HepG2 (cell line): ENCODE measurements at regions not wholly inside any gene's neighbourhood (a gene's known extent, or its start where the extent isn't known, plus 50 kb on each side); places are given as distances from the start of the nearest gene placed in this dataset.
A peak's percentile ranks its signal among the peaks of the same experiment; 100 is the strongest.

Source experiments
- BRD4 ChIP-seq: sonication (generic); formaldehyde crosslinking; IDR thresholded peaks from 2 replicates; pipeline ENCODE4 v1.4.0; 2020; ENCODE audit warnings: missing genetic modification reagents
- CENPT ChIP-seq: sonication (generic); formaldehyde crosslinking; IDR thresholded peaks from 2 replicates; pipeline ENCODE4 v1.8.0; 2022; ENCODE audit warnings: low read depth, mild to moderate bottlenecking, moderate library complexity, missing genetic modification reagents
- MAZ ChIP-seq, 2 experiments: sonication (generic) in 1 of 2; formaldehyde crosslinking in 1 of 2; IDR thresholded peaks; 2 replicates each; pipeline versions ENCODE4 v1.5.0 to v1.6.1; 2012 to 2020; ENCODE audit warnings: low read depth in 2 of 2, mild to moderate bottlenecking in 2 of 2, borderline replicate concordance in 1 of 2, improper control_type of control experiment in 1 of 2, low read length in 1 of 2, missing genetic modification reagents in 1 of 2, moderate library complexity in 1 of 2
- MZF1 ChIP-seq: sonication (generic); formaldehyde crosslinking; IDR thresholded peaks from 2 replicates; pipeline ENCODE4 v1.8.1; 2023; ENCODE audit warnings: mild to moderate bottlenecking, missing genetic modification reagents, borderline replicate concordance
- POLR2AphosphoS5 ChIP-seq: IDR thresholded peaks from 2 replicates; pipeline ENCODE4 v1.6.1; 2012; ENCODE audit warnings: low read depth, low read length
- TOPORS ChIP-seq: sonication (generic); formaldehyde crosslinking; IDR thresholded peaks from 2 replicates; pipeline ENCODE4 v1.8.0; 2023; ENCODE audit warnings: mild to moderate bottlenecking, missing genetic modification reagents
- ZBTB4 ChIP-seq: sonication (generic); formaldehyde crosslinking; IDR thresholded peaks from 2 replicates; pipeline ENCODE4 v1.4.0; 2020; ENCODE audit warnings: missing genetic modification reagents, mild to moderate bottlenecking, borderline replicate concordance
- ZFP90 ChIP-seq: sonication (generic); formaldehyde crosslinking; IDR thresholded peaks from 2 replicates; pipeline ENCODE4 v1.8.0; 2022; ENCODE audit warnings: missing genetic modification reagents, mild to moderate bottlenecking, inconsistent platforms, borderline replicate concordance
- ZNF282 ChIP-seq: fragments of 450-650 bp; IDR thresholded peaks from 2 replicates; pipeline ENCODE4 v1.6.1; 2018; ENCODE audit not compliant: partially characterized antibody
- ZNF772 ChIP-seq: sonication (generic); formaldehyde crosslinking; IDR thresholded peaks from 2 replicates; pipeline ENCODE4 v1.5.0; 2020; ENCODE audit warnings: mild to moderate bottlenecking, missing genetic modification reagents
- ZNF790 ChIP-seq: sonication (generic); formaldehyde crosslinking; IDR thresholded peaks from 2 replicates; pipeline ENCODE4 v1.8.0; 2022; ENCODE audit warnings: missing genetic modification reagents, mild to moderate bottlenecking, borderline replicate concordance
- TF ChIP-seq, protein P1 (sequence below): sonication (generic); IDR thresholded peaks from 2 replicates; pipeline ENCODE4 v1.6.1; 2016; ENCODE audit warnings: low read depth, borderline replicate concordance
- TF ChIP-seq, protein P2 (sequence below): sonication (generic); formaldehyde crosslinking; IDR thresholded peaks from 2 replicates; pipeline ENCODE4 v1.4.0; 2020; ENCODE audit warnings: missing genetic modification reagents; ENCODE audit errors: not compliant biosample characterization
- TF ChIP-seq, protein P3 (sequence below): IDR thresholded peaks from 2 replicates; pipeline ENCODE4 v1.6.1; 2016; ENCODE audit warnings: mild to moderate bottlenecking
- TF ChIP-seq, protein P4 (sequence below): IDR thresholded peaks from 2 replicates; pipeline ENCODE4 v1.6.1; 2016; ENCODE audit warnings: missing biosample characterization, missing genetic modification reagents, low read depth

- no peak for TF ChIP-seq ZBTB4
- TF ChIP-seq TOPORS (CRISPR knock-in tag): no peak
- TF ChIP-seq BRD4 (CRISPR knock-in tag): no peak
- TF ChIP-seq, protein P1, sequence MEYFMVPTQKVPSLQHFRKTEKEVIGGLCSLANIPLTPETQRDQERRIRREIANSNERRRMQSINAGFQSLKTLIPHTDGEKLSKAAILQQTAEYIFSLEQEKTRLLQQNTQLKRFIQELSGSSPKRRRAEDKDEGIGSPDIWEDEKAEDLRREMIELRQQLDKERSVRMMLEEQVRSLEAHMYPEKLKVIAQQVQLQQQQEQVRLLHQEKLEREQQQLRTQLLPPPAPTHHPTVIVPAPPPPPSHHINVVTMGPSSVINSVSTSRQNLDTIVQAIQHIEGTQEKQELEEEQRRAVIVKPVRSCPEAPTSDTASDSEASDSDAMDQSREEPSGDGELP: 0 out of 2 replicates have a peak, but pooled peaks have one; percentile 18
- TF ChIP-seq ZNF772 (CRISPR knock-in tag): 0 out of 2 replicates have a peak, but pooled peaks have one; percentile 25
- TF ChIP-seq, protein P2, sequence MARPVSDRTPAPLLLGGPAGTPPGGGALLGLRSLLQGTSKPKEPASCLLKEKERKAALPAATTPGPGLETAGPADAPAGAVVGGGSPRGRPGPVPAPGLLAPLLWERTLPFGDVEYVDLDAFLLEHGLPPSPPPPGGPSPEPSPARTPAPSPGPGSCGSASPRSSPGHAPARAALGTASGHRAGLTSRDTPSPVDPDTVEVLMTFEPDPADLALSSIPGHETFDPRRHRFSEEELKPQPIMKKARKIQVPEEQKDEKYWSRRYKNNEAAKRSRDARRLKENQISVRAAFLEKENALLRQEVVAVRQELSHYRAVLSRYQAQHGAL (CRISPR knock-in tag): no peak
- no peak for TF ChIP-seq ZFP90 (CRISPR knock-in tag)
- TF ChIP-seq CENPT (CRISPR knock-in tag): no peak
- TF ChIP-seq, protein P3, sequence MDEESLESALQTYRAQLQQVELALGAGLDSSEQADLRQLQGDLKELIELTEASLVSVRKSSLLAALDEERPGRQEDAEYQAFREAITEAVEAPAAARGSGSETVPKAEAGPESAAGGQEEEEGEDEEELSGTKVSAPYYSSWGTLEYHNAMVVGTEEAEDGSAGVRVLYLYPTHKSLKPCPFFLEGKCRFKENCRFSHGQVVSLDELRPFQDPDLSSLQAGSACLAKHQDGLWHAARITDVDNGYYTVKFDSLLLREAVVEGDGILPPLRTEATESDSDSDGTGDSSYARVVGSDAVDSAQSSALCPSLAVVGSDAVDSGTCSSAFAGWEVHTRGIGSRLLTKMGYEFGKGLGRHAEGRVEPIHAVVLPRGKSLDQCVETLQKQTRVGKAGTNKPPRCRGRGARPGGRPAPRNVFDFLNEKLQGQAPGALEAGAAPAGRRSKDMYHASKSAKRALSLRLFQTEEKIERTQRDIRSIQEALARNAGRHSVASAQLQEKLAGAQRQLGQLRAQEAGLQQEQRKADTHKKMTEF: no peak
- no peak for TF ChIP-seq POLR2AphosphoS5
- TF ChIP-seq MZF1 (CRISPR knock-in tag): no peak
- TF ChIP-seq, protein P4, sequence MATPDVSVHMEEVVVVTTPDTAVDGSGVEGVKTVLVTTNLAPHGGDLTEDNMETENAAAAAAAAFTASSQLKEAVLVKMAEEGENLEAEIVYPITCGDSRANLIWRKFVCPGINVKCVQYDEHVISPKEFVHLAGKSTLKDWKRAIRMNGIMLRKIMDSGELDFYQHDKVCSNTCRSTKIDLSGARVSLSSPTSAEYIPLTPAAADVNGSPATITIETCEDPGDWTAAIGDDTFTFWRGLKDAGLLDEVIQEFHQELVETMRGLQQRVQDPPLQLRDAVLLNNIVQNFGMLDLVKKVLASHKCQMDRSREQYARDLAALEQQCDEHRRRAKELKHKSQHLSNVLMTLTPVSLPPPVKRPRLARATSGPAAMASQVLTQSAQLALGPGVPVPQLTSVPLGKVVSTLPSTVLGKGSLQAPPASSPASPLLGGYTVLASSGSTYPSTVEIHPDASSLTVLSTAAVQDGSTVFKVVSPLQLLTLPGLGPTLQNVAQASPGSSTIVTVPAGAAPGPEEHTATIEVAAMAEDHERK (CRISPR knock-in tag): no peak
- TF ChIP-seq ZNF282: no peak
- no peak for TF ChIP-seq ZNF790 (CRISPR knock-in tag)
- TF ChIP-seq MAZ (IDR thresholded peaks at IDR 0.05; ENCODE audit: borderline replicate concordance, low read depth, low read length): no peak
- no peak for TF ChIP-seq MAZ (CRISPR knock-in tag; IDR thresholded peaks at IDR 0.05; ENCODE audit: low read depth)
Observed at GRCh38 chr2:139992078-139992477, 1211.9 kb upstream of the NXPH2 start (continued).
